OCI-LY7 (cell line): ENCODE measurements at regions not wholly inside any gene's neighbourhood (a gene's known extent, or its start where the extent isn't known, plus 50 kb on each side); places are given as distances from the start of the nearest gene placed in this dataset.
"Not testable (repeated sequence)": the region's sequence is repeated elsewhere in the genome, so short reads cannot be mapped to it uniquely, and the experiment has no call there.

ENCODE experiments used
- BruUV-seq: library from RNA; stranded (reverse); fragments of 400-500 nt; replicated peaks from 2 replicates; lab custom pipeline; 2021; lab: Mats Ljungman, UMichigan
- CTCF ChIA-PET: fragments of 300-600 bp; sonication (Branson Sonifier 250); formaldehyde crosslinking; loops from one replicate; lab custom pipeline; 2022; ENCODE audit warnings: antibody characterized with exemption; ENCODE audit not compliant: unreplicated experiment; lab: Charles Lee
- POLR2A ChIA-PET: fragments of 300-600 bp; sonication (Branson Sonifier 250); formaldehyde crosslinking; loops from one replicate; lab custom pipeline; 2022; ENCODE audit warnings: antibody characterized with exemption; lab: Charles Lee
- DNase-seq: peaks from one replicate; pipeline ENCODE4 v3.0.0-alpha.2; 2015; ENCODE audit warnings: low spot score
- H2AFZ ChIP-seq: fragments of 200-600 bp; sonication (generic), shearing (Covaris generic); 2 replicates; pipeline ENCODE4 v1.6.1; 2014; ENCODE audit warnings: mild to moderate bottlenecking, antibody characterized with exemption, low read length, moderate library complexity
- H3K27ac ChIP-seq: fragments of 200-600 bp; sonication (generic); 2 replicates; pipeline ENCODE4 v1.5.1; 2014; ENCODE audit warnings: mixed run types, low read depth, mild to moderate bottlenecking, moderate library complexity, low read length, inconsistent platforms; ENCODE audit not compliant: poor library complexity, severe bottlenecking
- H3K36me3 ChIP-seq: fragments of 200-600 bp; sonication (generic); 2 replicates; pipeline ENCODE4 v1.6.1; 2014; ENCODE audit warnings: mild to moderate bottlenecking, antibody characterized with exemption, low read length, moderate library complexity, mixed read lengths; ENCODE audit not compliant: insufficient read depth
- H3K4me1 ChIP-seq: fragments of 200-600 bp; sonication (generic); 2 replicates; pipeline ENCODE4 v1.5.1; 2014; ENCODE audit warnings: mild to moderate bottlenecking, low read length; ENCODE audit not compliant: insufficient read depth, poor library complexity, severe bottlenecking
- H3K4me2 ChIP-seq: fragments of 200-600 bp; sonication (generic); 2 replicates; pipeline ENCODE4 v1.6.1; 2014; ENCODE audit warnings: mild to moderate bottlenecking, low read length
- H3K4me3 ChIP-seq: fragments of 200-600 bp; sonication (generic); 2 replicates; pipeline ENCODE4 v1.5.1; 2014; ENCODE audit warnings: mild to moderate bottlenecking, low read depth, low read length; ENCODE audit not compliant: poor library complexity, severe bottlenecking
- H3K79me2 ChIP-seq: fragments of 200-600 bp; sonication (generic); 2 replicates; pipeline ENCODE4 v1.6.1; 2016; ENCODE audit warnings: low read depth, mild to moderate bottlenecking, low read length, moderate library complexity, mixed read lengths; ENCODE audit not compliant: insufficient read depth
- H3K9me2 ChIP-seq: fragments of 200-600 bp; sonication (generic); 2 replicates; pipeline ENCODE4 v1.6.1; 2016; ENCODE audit warnings: mild to moderate bottlenecking, low read length, mixed read lengths; ENCODE audit not compliant: insufficient read depth
- H3K9me3 ChIP-seq: fragments of 200-600 bp; sonication (generic); 2 replicates; pipeline ENCODE4 v1.6.1; 2014; ENCODE audit warnings: mild to moderate bottlenecking, mixed run types, low read length, mixed read lengths
- H4K20me1 ChIP-seq: fragments of 200-600 bp; sonication (generic); 2 replicates; pipeline ENCODE4 v1.6.1; 2014; ENCODE audit warnings: mild to moderate bottlenecking, antibody characterized with exemption, low read length, moderate library complexity, mixed read lengths; ENCODE audit not compliant: insufficient read depth
- EZH2phosphoT487 ChIP-seq: fragments of 200-600 bp; sonication (generic); IDR thresholded peaks from 2 replicates; pipeline ENCODE4 v1.6.1; 2018; ENCODE audit warnings: low read depth, borderline replicate concordance, mild to moderate bottlenecking, mixed run types, antibody characterized with exemption, low read length, moderate library complexity, mixed read lengths
- intact Hi-C: fragments of 100-400 bp; cut with micrococcal nuclease; formaldehyde crosslinking; loops from one replicate; pipeline ENCODE4 v1.10.0; 2022; ENCODE audit not compliant: unreplicated experiment
- TF ChIP-seq, protein P1 (sequence below): fragments of 200-600 bp; sonication (generic); conservative IDR thresholded peaks from 2 replicates; pipeline ENCODE4 v1.5.1; 2014; ENCODE audit warnings: mild to moderate bottlenecking, antibody characterized with exemption, low read length, moderate library complexity, mixed read lengths

DNA sequence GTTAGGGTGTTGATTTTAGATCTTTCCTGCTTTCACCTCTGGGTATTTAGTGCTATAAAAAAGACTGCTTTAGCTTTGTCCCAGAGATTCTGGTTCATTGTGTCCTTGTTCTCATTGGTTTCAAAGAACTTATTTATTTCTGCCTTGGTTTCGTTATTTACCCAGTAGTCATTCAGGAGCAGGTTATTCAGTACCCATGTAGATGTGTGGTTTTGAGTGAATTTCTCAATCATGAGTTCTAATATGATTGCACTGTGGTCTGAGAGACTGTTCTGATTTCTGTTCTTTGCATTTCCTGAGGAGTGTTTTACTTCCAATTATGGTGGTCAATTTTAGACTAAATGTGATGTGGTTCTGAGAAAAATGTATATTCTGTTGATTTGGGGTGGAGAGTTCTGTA is 167.1 kb upstream of the KYNU start:
- H3K27ac ChIP-seq: no peak overlapping the region
- H3K36me3 ChIP-seq: no peaks in the 10 kb centered on the region
- intact Hi-C loops: no loop called here
- H3K79me2 ChIP-seq: no peaks in the 10 kb centered on the region
- BruUV-seq: no TSS peak
- CTCF ChIA-PET: no interaction called here
- H3K4me2 ChIP-seq: no peak overlapping the region
- TF ChIP-seq EZH2phosphoT487: no peak
- TF ChIP-seq, protein P1, sequence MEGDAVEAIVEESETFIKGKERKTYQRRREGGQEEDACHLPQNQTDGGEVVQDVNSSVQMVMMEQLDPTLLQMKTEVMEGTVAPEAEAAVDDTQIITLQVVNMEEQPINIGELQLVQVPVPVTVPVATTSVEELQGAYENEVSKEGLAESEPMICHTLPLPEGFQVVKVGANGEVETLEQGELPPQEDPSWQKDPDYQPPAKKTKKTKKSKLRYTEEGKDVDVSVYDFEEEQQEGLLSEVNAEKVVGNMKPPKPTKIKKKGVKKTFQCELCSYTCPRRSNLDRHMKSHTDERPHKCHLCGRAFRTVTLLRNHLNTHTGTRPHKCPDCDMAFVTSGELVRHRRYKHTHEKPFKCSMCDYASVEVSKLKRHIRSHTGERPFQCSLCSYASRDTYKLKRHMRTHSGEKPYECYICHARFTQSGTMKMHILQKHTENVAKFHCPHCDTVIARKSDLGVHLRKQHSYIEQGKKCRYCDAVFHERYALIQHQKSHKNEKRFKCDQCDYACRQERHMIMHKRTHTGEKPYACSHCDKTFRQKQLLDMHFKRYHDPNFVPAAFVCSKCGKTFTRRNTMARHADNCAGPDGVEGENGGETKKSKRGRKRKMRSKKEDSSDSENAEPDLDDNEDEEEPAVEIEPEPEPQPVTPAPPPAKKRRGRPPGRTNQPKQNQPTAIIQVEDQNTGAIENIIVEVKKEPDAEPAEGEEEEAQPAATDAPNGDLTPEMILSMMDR: no peak
- H3K9me2 ChIP-seq: no peaks in the 10 kb centered on the region
- H3K9me3 ChIP-seq: no peaks in the 10 kb centered on the region
- no peaks in the 10 kb centered on the region for H3K4me1 ChIP-seq
- H2AFZ ChIP-seq: no peak overlapping the region
- no peak overlapping the region for H3K4me3 ChIP-seq
- no peaks in the 10 kb centered on the region for H4K20me1 ChIP-seq
- POLR2A ChIA-PET: no interaction called here
- DNase-seq: no peak

DNA sequence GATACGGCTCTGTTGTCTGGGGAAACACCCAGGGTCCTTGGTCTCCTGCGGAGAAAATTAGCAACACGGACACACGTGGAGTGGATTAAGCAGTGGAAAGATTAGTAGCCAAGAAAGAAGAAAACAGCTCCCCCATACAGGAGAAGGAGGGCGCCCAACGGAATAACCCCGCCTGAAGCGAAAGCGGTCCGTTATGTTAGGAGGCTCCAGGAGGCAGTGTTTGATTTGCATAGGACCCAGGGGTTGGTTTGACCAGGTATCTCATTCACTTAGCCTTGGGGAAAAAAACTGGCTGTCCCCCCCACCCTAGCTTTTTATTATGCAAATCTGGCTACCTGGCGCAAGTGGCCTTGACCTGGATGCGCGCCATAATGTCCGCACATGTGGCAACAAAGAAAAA is 170.1 kb upstream of the KYNU start:
- Histone ChIP-seq H4K20me1 (no peaks in the 10 kb centered on the region), H3K4me3 (no peak overlapping the region), H3K9me2 (no peaks in the 10 kb centered on the region), H3K4me2 (no peak overlapping the region), H3K79me2 (no peaks in the 10 kb centered on the region), H2AFZ (no peak overlapping the region), H3K36me3 (no peaks in the 10 kb centered on the region), H3K27ac (no peak overlapping the region), H3K4me1 (no peaks in the 10 kb centered on the region), H3K9me3 (no peaks in the 10 kb centered on the region)
- TF ChIP-seq, protein P1: no peak
- no peak for TF ChIP-seq EZH2phosphoT487
- CTCF ChIA-PET: no interaction called here
- DNase-seq: no peak
- BruUV-seq: no TSS peak
- intact Hi-C loops: no loop called here
- POLR2A ChIA-PET: no interaction called here

DNA sequence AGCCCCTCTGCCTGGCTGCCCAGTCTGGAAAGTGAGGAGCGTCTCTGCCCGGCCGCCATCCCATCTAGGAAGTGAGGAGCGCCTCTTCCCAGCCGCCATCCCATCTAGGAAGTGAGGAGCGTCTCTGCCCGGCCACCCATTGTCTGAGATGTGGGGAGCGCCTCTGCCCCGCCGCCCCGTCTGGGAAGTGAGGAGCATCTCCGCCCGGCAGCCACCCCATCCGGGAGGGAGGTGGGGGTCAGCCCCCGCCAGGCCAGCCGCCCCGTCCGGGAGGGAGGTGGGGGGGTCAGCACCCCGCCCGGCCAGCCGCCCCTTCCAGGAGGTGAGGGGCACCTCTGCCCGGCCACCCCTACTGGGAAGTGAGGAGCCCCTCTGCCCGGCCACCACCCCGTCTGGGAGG is 175.1 kb upstream of the KYNU start:
- H3K27ac ChIP-seq, H3K9me2 ChIP-seq, H3K4me3 ChIP-seq, CTCF ChIA-PET, DNase-seq, intact Hi-C loops, BruUV-seq, H3K36me3 ChIP-seq, H3K9me3 ChIP-seq, H2AFZ ChIP-seq, H3K4me2 ChIP-seq, H4K20me1 ChIP-seq, H3K4me1 ChIP-seq, POLR2A ChIA-PET, H3K79me2 ChIP-seq: not testable (repeated sequence)

DNA sequence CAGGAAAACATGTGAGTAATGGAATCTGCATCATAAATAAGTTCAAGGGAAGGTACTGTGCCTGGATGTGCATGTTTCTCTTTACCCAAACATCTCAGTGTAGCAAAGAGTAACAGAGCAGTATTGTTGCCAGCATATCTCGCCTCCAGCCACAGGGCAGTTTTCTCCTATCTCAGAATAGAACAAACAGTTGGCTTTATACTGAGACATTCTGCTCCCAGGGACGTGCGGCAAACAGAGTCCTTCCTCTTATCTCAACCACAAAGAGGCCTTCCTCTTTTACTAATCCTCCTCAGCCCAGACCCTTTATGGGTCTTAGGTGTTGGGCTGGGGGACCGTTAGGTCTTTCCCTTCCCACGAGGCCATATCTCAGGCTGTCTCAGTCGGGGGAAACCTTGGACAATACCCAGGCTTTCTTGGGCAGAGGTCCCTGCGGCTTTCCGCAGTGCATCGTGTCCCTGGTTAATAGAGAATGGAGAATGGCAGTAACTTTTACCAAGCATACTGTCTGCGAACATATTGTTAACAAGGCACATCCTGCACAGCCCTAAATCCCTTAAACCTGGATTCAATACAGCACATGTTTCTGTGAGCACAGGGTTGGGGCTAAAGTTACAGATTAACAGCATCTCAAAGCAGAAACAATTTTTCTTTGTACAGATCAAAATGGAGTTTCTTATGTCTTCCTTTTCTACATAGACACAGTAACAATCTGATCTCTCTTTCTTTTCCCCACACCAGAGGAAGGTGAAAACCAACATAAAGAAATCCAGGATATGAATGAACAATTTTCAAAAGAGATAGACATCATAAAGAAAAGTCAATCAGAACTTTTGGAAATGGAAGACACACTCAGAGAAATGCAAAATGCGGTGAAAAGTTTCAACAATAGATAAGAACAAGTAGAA is 181.9 kb upstream of the KYNU start:
- BruUV-seq: not testable (repeated sequence)

More for the DNA sequence above, 181.9 kb upstream of the KYNU start:
- H3K36me3 ChIP-seq, H3K27ac ChIP-seq, H3K9me3 ChIP-seq, H3K4me2 ChIP-seq, intact Hi-C loops, H3K9me2 ChIP-seq, H3K4me1 ChIP-seq, H4K20me1 ChIP-seq, H3K4me3 ChIP-seq, CTCF ChIA-PET, DNase-seq, H3K79me2 ChIP-seq, H2AFZ ChIP-seq: not testable (repeated sequence)
- POLR2A ChIA-PET: interaction anchor here (0.7 kb wide), 1 partner anchor 13 kb away, joined by 3 read pairs; no protein-coding TSS in a partner anchor
